OCI-LY7 (cell line): ENCODE measurements at regions not wholly inside any gene's neighbourhood (a gene's known extent, or its start where the extent isn't known, plus 50 kb on each side); places are given as distances from the start of the nearest gene placed in this dataset.

ENCODE experiments used
- EZH2phosphoT487 ChIP-seq: fragments of 200-600 bp; sonication (generic); IDR thresholded peaks from 2 replicates; pipeline ENCODE4 v1.6.1; 2018; ENCODE audit warnings: low read depth, borderline replicate concordance, mild to moderate bottlenecking, mixed run types, antibody characterized with exemption, low read length, moderate library complexity, mixed read lengths
- TF ChIP-seq, protein P1 (sequence below): fragments of 200-600 bp; sonication (generic); conservative IDR thresholded peaks from 2 replicates; pipeline ENCODE4 v1.5.1; 2014; ENCODE audit warnings: mild to moderate bottlenecking, antibody characterized with exemption, low read length, moderate library complexity, mixed read lengths

DNA sequence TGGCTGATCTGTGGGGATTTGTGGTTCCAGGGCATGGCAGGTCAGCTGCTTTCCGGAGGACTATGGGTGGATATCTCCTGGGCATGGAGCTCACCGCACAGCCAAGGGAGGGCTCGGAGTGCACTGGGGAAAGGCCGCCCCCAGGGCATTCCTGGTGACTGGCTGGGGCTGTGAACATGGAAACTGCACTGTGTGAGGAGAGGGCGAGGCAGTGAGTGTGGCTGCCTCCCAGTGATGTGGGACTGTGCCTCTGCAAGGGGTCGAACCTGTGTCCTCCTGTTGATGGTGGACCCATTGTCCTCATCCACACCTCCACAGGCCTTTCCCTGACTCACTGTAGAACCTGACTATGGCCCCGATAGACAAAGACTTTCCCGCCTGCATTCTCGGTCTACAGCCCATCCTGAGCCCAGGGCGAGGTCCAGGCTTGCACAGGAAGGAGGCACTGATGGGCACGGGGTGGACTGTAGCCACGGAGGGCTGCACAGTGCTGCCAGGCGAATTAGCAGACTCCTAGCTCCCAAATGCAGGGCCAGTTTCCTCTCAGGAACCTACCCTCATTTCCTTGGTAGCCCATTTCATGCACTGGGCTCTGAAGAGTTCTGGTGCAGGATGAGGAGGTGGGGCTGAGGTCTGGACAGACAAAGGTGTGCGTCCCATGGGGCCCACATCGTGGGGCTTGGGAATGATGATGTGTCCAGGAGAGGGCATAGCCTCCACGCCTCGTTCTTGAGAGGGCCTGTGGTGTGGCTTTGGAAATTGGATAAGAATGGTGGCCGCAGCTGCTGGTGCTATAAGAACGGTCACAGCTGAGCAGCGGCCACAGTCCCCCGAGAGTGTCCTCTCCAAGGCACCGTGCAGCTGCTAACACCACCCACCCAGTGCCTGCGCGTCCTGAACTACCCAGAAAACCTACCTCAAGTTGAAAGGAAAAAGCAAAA lies 415.1 kb downstream of the TMEM121 start:
- TF ChIP-seq, protein P1, sequence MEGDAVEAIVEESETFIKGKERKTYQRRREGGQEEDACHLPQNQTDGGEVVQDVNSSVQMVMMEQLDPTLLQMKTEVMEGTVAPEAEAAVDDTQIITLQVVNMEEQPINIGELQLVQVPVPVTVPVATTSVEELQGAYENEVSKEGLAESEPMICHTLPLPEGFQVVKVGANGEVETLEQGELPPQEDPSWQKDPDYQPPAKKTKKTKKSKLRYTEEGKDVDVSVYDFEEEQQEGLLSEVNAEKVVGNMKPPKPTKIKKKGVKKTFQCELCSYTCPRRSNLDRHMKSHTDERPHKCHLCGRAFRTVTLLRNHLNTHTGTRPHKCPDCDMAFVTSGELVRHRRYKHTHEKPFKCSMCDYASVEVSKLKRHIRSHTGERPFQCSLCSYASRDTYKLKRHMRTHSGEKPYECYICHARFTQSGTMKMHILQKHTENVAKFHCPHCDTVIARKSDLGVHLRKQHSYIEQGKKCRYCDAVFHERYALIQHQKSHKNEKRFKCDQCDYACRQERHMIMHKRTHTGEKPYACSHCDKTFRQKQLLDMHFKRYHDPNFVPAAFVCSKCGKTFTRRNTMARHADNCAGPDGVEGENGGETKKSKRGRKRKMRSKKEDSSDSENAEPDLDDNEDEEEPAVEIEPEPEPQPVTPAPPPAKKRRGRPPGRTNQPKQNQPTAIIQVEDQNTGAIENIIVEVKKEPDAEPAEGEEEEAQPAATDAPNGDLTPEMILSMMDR = no peak
- TF ChIP-seq EZH2phosphoT487 = no peak
